ENCODE measurements at regions not wholly inside any gene's neighbourhood (a gene's known extent, or its start where the extent isn't known, plus 50 kb on each side); places are given as distances from the start of the nearest gene placed in this dataset.

DNA sequence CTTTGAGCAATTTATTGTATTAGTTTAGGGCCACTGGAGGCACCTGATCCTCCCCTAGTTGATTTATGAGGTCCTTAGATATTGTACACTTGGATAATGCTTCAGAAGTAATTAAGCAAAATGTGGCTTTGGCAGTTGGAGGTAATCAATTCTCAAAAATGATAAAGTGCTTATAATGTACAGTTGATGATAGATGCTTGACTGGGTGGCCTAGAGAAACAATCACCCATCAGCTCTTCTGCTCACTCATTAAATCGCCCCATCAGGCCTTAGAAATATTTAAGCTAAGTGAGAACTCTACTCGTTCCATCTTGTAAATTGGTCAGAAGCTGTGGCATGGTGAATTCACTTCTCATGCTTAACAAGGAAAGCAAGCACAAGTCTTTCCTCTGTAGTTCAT is 349.9 kb downstream of the SAMD5 start:
- Histone ChIP-seq H3K4me3 (ENCODE audit: low read length in 2 of 2) (no peak overlapping the region), H3K27ac (ENCODE audit: low read length) (no peak overlapping the region), H3K4me1 (ENCODE audit: control insufficient read depth, insufficient read depth, low read length) (no peaks in the 10 kb centered on the region), H3K9me3 (ENCODE audit: control insufficient read depth in 2 of 2, low read length in 2 of 2) (no peaks in the 10 kb centered on the region), H3K9ac (ENCODE audit: low read length in 2 of 2) (no peak overlapping the region), H3K36me3 (ENCODE audit: control insufficient read depth in 2 of 2, insufficient read depth in 2 of 2, low read length in 2 of 2) (no peaks in the 10 kb centered on the region), H3K27me3 (ENCODE audit: control insufficient read depth in 1 of 2, insufficient read depth in 2 of 2, low read length in 2 of 2) (no peaks in the 10 kb centered on the region)

DNA sequence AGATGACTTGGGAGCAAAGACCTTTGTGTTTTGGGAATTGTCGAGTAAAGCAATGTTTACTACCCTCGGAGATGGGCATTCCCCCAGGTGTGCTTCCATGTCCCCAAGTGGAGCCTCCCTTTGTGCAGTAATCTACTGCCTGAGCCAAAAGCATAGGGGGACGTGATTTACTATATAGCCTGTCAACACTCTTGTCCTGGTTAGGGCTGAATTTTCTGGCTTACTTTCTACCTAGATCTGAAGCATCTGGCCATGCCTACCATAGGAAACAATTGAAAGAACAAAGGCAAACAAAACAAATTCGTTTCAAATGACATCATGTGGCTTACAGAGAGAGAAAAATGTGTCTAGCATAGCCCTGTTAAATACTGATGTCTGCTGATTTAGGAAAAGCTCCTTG is 350.6 kb downstream of the SAMD5 start:
- H3K27me3 ChIP-seq (ENCODE audit: control insufficient read depth in 1 of 2, insufficient read depth in 2 of 2, low read length in 2 of 2): no peaks in the 10 kb centered on the region
- no peaks in the 10 kb centered on the region for H3K4me1 ChIP-seq (ENCODE audit: control insufficient read depth, insufficient read depth, low read length)
- no peaks in the 10 kb centered on the region for H3K36me3 ChIP-seq (ENCODE audit: control insufficient read depth in 2 of 2, insufficient read depth in 2 of 2, low read length in 2 of 2)
- H3K4me3 ChIP-seq (ENCODE audit: low read length in 2 of 2): no peak overlapping the region
- no peak overlapping the region for H3K27ac ChIP-seq (ENCODE audit: low read length)
- H3K9ac ChIP-seq (ENCODE audit: low read length in 2 of 2): no peak overlapping the region
- no peaks in the 10 kb centered on the region for H3K9me3 ChIP-seq (ENCODE audit: control insufficient read depth in 2 of 2, low read length in 2 of 2)

DNA sequence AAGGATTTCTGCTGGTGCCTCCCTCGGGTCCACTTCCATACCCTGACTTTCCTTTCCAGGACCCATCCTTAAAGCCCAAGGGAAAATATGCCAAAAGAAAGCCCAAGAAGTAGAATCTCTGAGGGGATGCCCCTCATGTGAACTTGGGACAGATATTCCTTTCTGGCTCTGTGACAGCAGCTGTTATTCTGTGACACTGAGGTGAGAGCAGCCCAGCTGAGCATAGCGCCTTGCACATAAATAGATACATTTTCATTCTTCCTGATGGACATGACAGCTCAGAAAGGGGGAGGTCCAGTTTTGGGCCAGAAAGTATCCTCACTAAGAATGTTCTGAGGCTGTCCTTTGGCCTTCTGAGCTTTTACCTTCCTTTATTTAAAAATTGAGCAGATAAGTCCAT is 353.2 kb downstream of the SAMD5 start:
- Histone ChIP-seq H3K27ac (ENCODE audit: low read length) (no peak overlapping the region), H3K4me1 (ENCODE audit: control insufficient read depth, insufficient read depth, low read length) (no peaks in the 10 kb centered on the region), H3K27me3 (ENCODE audit: control insufficient read depth in 1 of 2, insufficient read depth in 2 of 2, low read length in 2 of 2) (peaks cover 0 to 2% of the 10 kb centered on the region in 2 donors), H3K9ac (ENCODE audit: low read length in 2 of 2) (no peak overlapping the region), H3K36me3 (ENCODE audit: control insufficient read depth in 2 of 2, insufficient read depth in 2 of 2, low read length in 2 of 2) (no peaks in the 10 kb centered on the region), H3K9me3 (ENCODE audit: control insufficient read depth in 2 of 2, low read length in 2 of 2) (no peaks in the 10 kb centered on the region), H3K4me3 (ENCODE audit: low read length in 2 of 2) (no peak overlapping the region)

DNA sequence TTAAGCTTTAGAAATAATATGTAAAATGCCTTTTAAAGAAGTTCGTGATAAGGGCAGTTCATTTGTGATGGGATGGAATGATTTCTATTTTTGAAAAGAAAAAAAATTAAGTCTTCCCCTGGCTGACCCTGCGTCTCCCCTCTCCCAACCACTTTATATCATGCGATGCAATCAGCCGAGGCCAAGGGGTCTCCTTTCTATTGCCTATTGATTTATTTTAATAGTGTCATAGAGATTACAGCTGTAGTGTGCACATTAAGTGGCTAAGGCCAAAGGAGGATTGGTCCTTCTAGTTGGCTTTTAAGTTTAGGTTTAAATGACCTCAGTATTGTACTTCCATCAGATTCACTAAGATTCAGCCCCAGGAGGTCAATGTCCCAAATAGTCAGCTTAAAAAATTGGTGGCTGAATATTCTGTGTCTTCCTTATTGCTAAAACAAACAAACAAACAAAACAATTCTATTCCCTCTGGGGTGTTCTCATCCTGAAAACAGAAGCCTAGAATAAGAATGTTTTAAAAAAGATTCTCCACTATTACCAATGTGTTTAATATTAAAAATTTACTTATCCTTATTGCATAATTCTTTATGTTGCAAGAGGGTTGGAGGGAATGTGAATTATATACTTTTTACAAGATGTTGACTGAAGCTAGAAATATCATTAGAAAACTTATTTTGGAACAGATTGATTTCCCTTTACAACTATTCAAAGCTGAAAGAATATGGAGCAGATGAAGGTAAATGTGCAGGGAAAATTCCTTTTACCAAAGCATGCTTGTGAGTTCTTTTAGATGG is 359.1 kb downstream of the SAMD5 start:
- H3K9ac ChIP-seq (ENCODE audit: low read length in 2 of 2): no peak overlapping the region
- no peaks in the 10 kb centered on the region for H3K36me3 ChIP-seq (ENCODE audit: control insufficient read depth in 2 of 2, insufficient read depth in 2 of 2, low read length in 2 of 2)
- no peak overlapping the region for H3K27ac ChIP-seq (ENCODE audit: low read length)
- H3K9me3 ChIP-seq (ENCODE audit: control insufficient read depth in 2 of 2, low read length in 2 of 2): no peaks in the 10 kb centered on the region
- no peak overlapping the region for H3K4me3 ChIP-seq (ENCODE audit: low read length in 2 of 2)
- no peaks in the 10 kb centered on the region for H3K4me1 ChIP-seq (ENCODE audit: control insufficient read depth, insufficient read depth, low read length)
- peaks cover 0 to 2% of the 10 kb centered on the region in 2 donors for H3K27me3 ChIP-seq (ENCODE audit: control insufficient read depth in 1 of 2, insufficient read depth in 2 of 2, low read length in 2 of 2)

DNA sequence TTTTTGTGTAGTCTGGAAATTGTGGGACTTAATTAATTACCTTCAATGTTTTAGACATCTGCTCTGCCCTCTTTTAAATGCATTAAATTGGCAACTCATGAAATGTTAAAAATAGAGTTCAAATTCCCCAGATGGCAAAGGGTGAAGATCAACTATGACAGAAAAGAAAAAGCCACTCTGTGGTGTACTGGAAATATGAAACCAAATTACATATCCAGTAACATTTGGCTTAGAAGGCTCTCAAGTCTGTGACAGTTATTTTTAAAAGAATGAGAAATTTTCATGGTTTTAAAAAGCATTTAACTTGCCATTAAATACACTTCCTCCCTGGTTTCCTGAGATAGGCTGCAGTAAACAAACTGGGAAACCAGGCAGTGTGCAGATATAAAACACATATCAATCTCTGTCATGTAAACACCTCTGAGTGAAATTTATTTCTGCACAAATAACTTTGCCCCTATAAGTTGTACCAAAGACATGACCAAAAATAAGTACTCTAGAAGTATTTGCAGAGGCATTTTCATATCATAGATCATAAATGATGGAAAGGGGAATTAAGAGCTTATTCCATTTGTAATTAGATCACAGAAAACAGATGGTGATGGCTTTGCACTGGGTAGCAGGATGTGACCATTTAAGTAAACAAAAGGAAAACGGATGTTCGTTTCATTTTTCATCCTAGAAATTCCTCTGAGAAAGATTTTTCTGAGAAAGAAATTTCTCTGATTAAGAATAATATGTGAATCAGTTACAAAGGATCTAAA is 360.1 kb downstream of the SAMD5 start:
- H3K9me3 ChIP-seq (ENCODE audit: control insufficient read depth in 2 of 2, low read length in 2 of 2): no peaks in the 10 kb centered on the region
- H3K27me3 ChIP-seq (ENCODE audit: control insufficient read depth in 1 of 2, insufficient read depth in 2 of 2, low read length in 2 of 2): peaks cover 0 to 2% of the 10 kb centered on the region in 2 donors
- H3K4me3 ChIP-seq (ENCODE audit: low read length in 2 of 2): no peak overlapping the region
- no peak overlapping the region for H3K27ac ChIP-seq (ENCODE audit: low read length)
- no peaks in the 10 kb centered on the region for H3K4me1 ChIP-seq (ENCODE audit: control insufficient read depth, insufficient read depth, low read length)
- no peak overlapping the region for H3K9ac ChIP-seq (ENCODE audit: low read length in 2 of 2)
- no peaks in the 10 kb centered on the region for H3K36me3 ChIP-seq (ENCODE audit: control insufficient read depth in 2 of 2, insufficient read depth in 2 of 2, low read length in 2 of 2)

DNA sequence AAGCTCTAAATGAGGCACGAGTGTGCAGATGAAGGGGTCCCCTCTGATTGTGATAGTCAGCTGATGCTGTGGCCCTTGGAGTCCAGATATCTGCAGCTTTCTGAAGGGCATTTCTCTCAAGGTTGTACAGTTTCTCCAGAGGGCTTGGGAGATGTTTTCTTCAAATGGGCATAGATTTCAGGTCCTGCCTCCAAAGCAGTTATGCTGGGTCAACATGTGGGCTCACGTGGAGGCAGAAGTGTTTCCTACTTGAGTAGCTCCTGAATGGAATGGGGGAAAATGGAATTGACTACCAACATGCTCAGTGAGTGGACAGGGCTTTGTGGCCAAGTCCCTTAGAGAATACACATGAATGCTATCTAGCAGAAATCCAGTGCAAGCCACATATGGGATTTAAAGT is 360.7 kb downstream of the SAMD5 start:
- Histone ChIP-seq H3K27ac (ENCODE audit: low read length) (no peak overlapping the region), H3K9me3 (ENCODE audit: control insufficient read depth in 2 of 2, low read length in 2 of 2) (no peaks in the 10 kb centered on the region), H3K4me1 (ENCODE audit: control insufficient read depth, insufficient read depth, low read length) (no peaks in the 10 kb centered on the region), H3K27me3 (ENCODE audit: control insufficient read depth in 1 of 2, insufficient read depth in 2 of 2, low read length in 2 of 2) (peaks cover 0 to 2% of the 10 kb centered on the region in 2 donors), H3K9ac (ENCODE audit: low read length in 2 of 2) (no peak overlapping the region), H3K36me3 (ENCODE audit: control insufficient read depth in 2 of 2, insufficient read depth in 2 of 2, low read length in 2 of 2) (no peaks in the 10 kb centered on the region), H3K4me3 (ENCODE audit: low read length in 2 of 2) (no peak overlapping the region)

DNA sequence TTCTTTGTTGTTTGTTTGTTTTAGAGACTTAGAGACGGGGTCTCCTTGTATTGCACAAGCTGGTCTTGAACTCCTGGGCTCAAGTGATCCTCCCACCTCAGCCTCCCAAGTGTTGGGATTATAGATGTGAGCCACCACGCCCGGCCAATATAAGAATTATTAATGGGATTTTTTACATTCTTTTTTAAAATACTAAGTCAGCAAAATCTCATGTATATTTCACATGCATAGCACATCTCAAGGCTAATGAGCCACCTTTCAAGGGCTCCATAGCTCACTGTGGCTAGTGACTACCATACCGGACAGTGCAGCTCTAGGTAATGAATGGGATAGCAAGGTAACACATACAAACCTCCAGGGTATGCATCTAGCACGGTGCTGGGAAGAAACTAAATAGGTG is 361.4 kb downstream of the SAMD5 start:
- Histone ChIP-seq H3K4me1 (ENCODE audit: control insufficient read depth, insufficient read depth, low read length) (no peaks in the 10 kb centered on the region), H3K9ac (ENCODE audit: low read length in 2 of 2) (no peak overlapping the region), H3K27ac (ENCODE audit: low read length) (no peak overlapping the region), H3K4me3 (ENCODE audit: low read length in 2 of 2) (no peak overlapping the region), H3K36me3 (ENCODE audit: control insufficient read depth in 2 of 2, insufficient read depth in 2 of 2, low read length in 2 of 2) (no peaks in the 10 kb centered on the region), H3K27me3 (ENCODE audit: control insufficient read depth in 1 of 2, insufficient read depth in 2 of 2, low read length in 2 of 2) (peaks cover 0 to 2% of the 10 kb centered on the region in 2 donors), H3K9me3 (ENCODE audit: control insufficient read depth in 2 of 2, low read length in 2 of 2) (no peaks in the 10 kb centered on the region)

DNA sequence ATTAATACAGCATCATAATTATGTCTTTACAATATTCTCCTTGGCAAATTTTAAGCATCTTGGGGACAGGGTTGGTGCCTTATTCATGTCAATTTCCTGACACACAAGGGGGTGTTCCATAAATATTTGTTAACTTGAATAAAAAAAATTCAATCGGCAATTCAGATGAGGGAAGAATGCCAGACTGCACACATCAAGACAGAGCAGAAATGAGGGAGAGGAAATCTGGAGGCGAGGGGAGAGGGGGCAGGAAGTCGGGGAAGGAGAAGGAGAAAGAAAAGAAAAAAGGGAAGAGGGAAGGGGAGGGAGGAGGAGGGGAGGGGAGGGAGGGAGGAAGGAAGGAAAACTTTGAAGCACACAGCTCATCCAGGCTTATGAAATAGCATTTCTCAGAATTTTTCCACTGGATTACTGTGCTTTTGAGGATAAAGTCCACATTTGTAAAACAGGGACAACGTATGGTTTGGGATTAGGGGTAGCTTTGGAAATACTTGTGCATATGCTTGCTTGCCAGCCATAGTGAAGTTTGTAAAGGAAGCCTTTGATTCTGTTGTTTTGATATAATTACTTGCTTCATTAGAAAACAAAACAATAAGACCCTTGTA is 362.1 kb downstream of the SAMD5 start:
- no peaks in the 10 kb centered on the region for H3K27me3 ChIP-seq (ENCODE audit: control insufficient read depth in 1 of 2, insufficient read depth in 2 of 2, low read length in 2 of 2)

DNA sequence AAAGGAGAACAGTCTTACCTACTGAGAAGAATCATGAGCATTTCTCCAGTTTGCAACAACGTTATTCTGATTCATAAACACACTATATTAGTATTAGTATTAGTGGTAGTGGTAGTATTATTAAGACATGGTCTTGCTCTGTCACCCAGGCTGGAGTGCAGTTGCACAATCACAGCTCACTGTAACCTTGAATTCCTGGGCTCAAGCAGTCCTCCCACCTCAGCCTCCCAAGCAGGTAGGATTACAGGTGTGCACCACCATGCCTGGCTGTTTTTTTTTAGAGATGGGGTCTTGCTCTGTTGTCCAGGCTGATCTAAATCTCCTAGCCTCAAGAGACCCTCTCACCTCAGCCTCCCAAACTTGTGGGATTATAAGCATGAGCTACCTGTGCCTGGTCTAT is 363.5 kb downstream of the SAMD5 start:
- Histone ChIP-seq H3K36me3 (ENCODE audit: control insufficient read depth in 2 of 2, insufficient read depth in 2 of 2, low read length in 2 of 2) (no peaks in the 10 kb centered on the region), H3K4me1 (ENCODE audit: control insufficient read depth, insufficient read depth, low read length) (no peaks in the 10 kb centered on the region), H3K27ac (ENCODE audit: low read length) (no peak overlapping the region), H3K9ac (ENCODE audit: low read length in 2 of 2) (no peak overlapping the region), H3K4me3 (ENCODE audit: low read length in 2 of 2) (no peak overlapping the region), H3K9me3 (ENCODE audit: control insufficient read depth in 2 of 2, low read length in 2 of 2) (no peaks in the 10 kb centered on the region), H3K27me3 (ENCODE audit: control insufficient read depth in 1 of 2, insufficient read depth in 2 of 2, low read length in 2 of 2) (no peaks in the 10 kb centered on the region)

More for the DNA sequence above, 362.1 kb downstream of the SAMD5 start:
- Histone ChIP-seq H3K4me1 (ENCODE audit: control insufficient read depth, insufficient read depth, low read length) (no peaks in the 10 kb centered on the region), H3K9me3 (ENCODE audit: control insufficient read depth in 2 of 2, low read length in 2 of 2) (no peaks in the 10 kb centered on the region), H3K27ac (ENCODE audit: low read length) (no peak overlapping the region), H3K36me3 (ENCODE audit: control insufficient read depth in 2 of 2, insufficient read depth in 2 of 2, low read length in 2 of 2) (no peaks in the 10 kb centered on the region), H3K4me3 (ENCODE audit: low read length in 2 of 2) (no peak overlapping the region), H3K9ac (ENCODE audit: low read length in 2 of 2) (no peak overlapping the region)

DNA sequence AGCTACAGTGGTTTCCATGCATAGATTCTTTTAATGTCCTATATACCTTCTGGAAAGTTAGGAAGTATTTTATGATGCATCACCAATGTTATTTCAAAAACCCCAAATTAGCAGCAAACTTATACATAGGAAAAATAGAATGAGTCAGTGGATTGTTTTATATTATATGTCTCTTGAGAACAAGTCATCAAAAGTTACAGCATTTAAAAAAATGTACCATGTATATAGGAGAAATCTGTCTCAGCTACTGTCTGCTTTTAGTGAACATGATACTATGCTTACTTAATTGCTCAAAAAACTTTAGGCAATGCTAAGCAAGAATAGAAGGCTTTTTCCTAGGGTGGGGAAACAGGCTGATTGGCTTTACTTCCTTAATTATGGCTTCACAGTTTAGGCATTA is 365.3 kb downstream of the SAMD5 start:
- Histone ChIP-seq H3K36me3 (ENCODE audit: control insufficient read depth in 2 of 2, insufficient read depth in 2 of 2, low read length in 2 of 2) (no peaks in the 10 kb centered on the region), H3K9me3 (ENCODE audit: control insufficient read depth in 2 of 2, low read length in 2 of 2) (no peaks in the 10 kb centered on the region), H3K4me3 (ENCODE audit: low read length in 2 of 2) (no peak overlapping the region), H3K27me3 (ENCODE audit: control insufficient read depth in 1 of 2, insufficient read depth in 2 of 2, low read length in 2 of 2) (no peaks in the 10 kb centered on the region), H3K4me1 (ENCODE audit: control insufficient read depth, insufficient read depth, low read length) (no peaks in the 10 kb centered on the region), H3K27ac (ENCODE audit: low read length) (no peak overlapping the region), H3K9ac (ENCODE audit: low read length in 2 of 2) (no peak overlapping the region)

All from stomach smooth muscle (tissue), 2 donors.